K562 (cell line): ENCODE measurements at regions not wholly inside any gene's neighbourhood (a gene's known extent, or its start where the extent isn't known, plus 50 kb on each side); places are given as distances from the start of the nearest gene placed in this dataset.

Source experiments
- ATAC-seq: fragments of 200-7000 bp; cut with Tn5 transposase; 3 replicates; pipeline ENCODE4 v1.9.1; 2020; ENCODE audit warnings: moderate library complexity
- BruUV-seq: library from RNA; stranded (reverse); fragments of 400-500 nt; replicated peaks from 2 replicates; lab custom pipeline; 2021; lab: Mats Ljungman, UMichigan
- CTCF ChIA-PET: fragments of 300-600 bp; formaldehyde crosslinking; extraction: SDS; loops from one replicate; lab custom pipeline; 2021; ENCODE audit warnings: low intra/inter-chr PET ratio; lab: Yijun Ruan, JAX
- POLR2A ChIA-PET: fragments of 300-600, 350-650 bp; sonication (Branson Sonifier 250); formaldehyde crosslinking; extraction: SDS; loops from one replicate; lab custom pipeline; 2021; ENCODE audit warnings: antibody characterized with exemption, inconsistent platforms; lab: Yijun Ruan, JAX
- DNase-seq, 4 experiments: peaks; one replicate each; pipeline versions ENCODE4 v3.0.0 to v3.0.0-alpha.2; 2011 to 2018; ENCODE audit warnings: low spot score in 3 of 4, mixed read lengths in 3 of 4; ENCODE audit errors: extremely low read depth in 1 of 4
- FAIRE-seq: peaks from 2 replicates; lab custom pipeline; 2011; peaks lifted over from hg19 to GRCh38; lab: Jason Lieb, UNC
- H2AFZ ChIP-seq: 2 replicates; pipeline ENCODE4 v1.6.0; 2011; ENCODE audit warnings: low read depth, low read length, control low read depth, inconsistent platforms
- H3K27ac ChIP-seq: fragments of 200-600 bp; 3 replicates; pipeline ENCODE4 v1.8.0; 2011; ENCODE audit warnings: low read depth, mild to moderate bottlenecking, control low read depth, inconsistent platforms, low read length, moderate library complexity, mixed read lengths; ENCODE audit errors: extremely low read depth
- H3K27me3 ChIP-seq, 2 experiments: fragments of 300-600 bp in 1 of 2; 2 replicates in 1 of 2; 3 replicates in 1 of 2; pipeline versions ENCODE4 v1.6.0 to v1.8.0; 2011; ENCODE audit warnings: inconsistent platforms in 2 of 2, low read length in 2 of 2, mild to moderate bottlenecking in 1 of 2, mixed read lengths in 1 of 2, moderate library complexity in 1 of 2; ENCODE audit not compliant: control insufficient read depth in 2 of 2, insufficient read depth in 2 of 2
- H3K36me3 ChIP-seq: fragments of 300-600 bp; 3 replicates; pipeline ENCODE4 v1.8.0; 2011; ENCODE audit warnings: mild to moderate bottlenecking, low read length, inconsistent platforms; ENCODE audit not compliant: control insufficient read depth, insufficient read depth
- H3K4me1 ChIP-seq, 2 experiments: fragments of 200-600 bp in 1 of 2; replicated peaks in 1 of 2; 2 replicates in 1 of 2; 3 replicates in 1 of 2; pipeline versions ENCODE4 v1.5.1 to v1.8.0; 2011; ENCODE audit warnings: inconsistent platforms in 2 of 2, low read length in 2 of 2, mild to moderate bottlenecking in 1 of 2, mixed read lengths in 1 of 2, moderate library complexity in 1 of 2; ENCODE audit not compliant: control insufficient read depth in 2 of 2, insufficient read depth in 2 of 2
- H3K4me2 ChIP-seq: 2 replicates; pipeline ENCODE4 v1.6.1; 2011; ENCODE audit warnings: low read length, control low read depth, inconsistent platforms, mixed read lengths; ENCODE audit not compliant: insufficient read depth
- H3K4me3 ChIP-seq: fragments of 200-600 bp; sonication (generic), shearing (Covaris generic); 2 replicates; pipeline ENCODE4 v1.5.1; 2016; ENCODE audit warnings: control low read depth, inconsistent platforms
- H3K79me2 ChIP-seq: fragments of 200-600 bp; 3 replicates; pipeline ENCODE4 v1.8.0; 2011; ENCODE audit warnings: low read length, inconsistent platforms; ENCODE audit not compliant: control insufficient read depth, insufficient read depth
- H3K9ac ChIP-seq, 2 experiments: 2 replicates each; pipeline versions ENCODE4 v1.6.0 to v1.6.1; 2011; ENCODE audit warnings: low read depth in 2 of 2, low read length in 2 of 2, control low read depth in 1 of 2, inconsistent platforms in 1 of 2, mild to moderate bottlenecking in 1 of 2, mixed read lengths in 1 of 2; ENCODE audit not compliant: insufficient read depth in 1 of 2
- H3K9me1 ChIP-seq: one replicate; pipeline ENCODE4 v1.6.0; 2011; ENCODE audit warnings: inconsistent platforms, mild to moderate bottlenecking, low read length, moderate library complexity; ENCODE audit not compliant: control insufficient read depth, insufficient read depth
- H3K9me3 ChIP-seq: replicated peaks from 2 replicates; pipeline ENCODE4 v1.5.1; 2011; ENCODE audit warnings: low read depth, low read length, inconsistent platforms; ENCODE audit not compliant: control insufficient read depth, insufficient read depth
- H4K20me1 ChIP-seq: replicated peaks from 2 replicates; pipeline ENCODE4 v1.6.1; 2011; ENCODE audit warnings: low read length, inconsistent platforms, mixed read lengths; ENCODE audit not compliant: control insufficient read depth, insufficient read depth
- CSDE1 ChIP-seq, 2 experiments: fragments of 450-650 bp; IDR thresholded peaks; 2 replicates each; pipeline ENCODE4 v1.6.1; 2016; ENCODE audit warnings: mild to moderate bottlenecking in 1 of 2
- FOXM1 ChIP-seq, 2 experiments: fragments of 450-650 bp in 1 of 2; sonication (generic) in 1 of 2; formaldehyde crosslinking in 1 of 2; IDR thresholded peaks; 2 replicates each; pipeline versions ENCODE4 v1.6.1 to v1.9.0; 2017 to 2022; ENCODE audit warnings: low read depth in 2 of 2, mild to moderate bottlenecking in 2 of 2, missing genetic modification reagents in 1 of 2, moderate library complexity in 1 of 2
- KAT7 ChIP-seq: sonication (generic); formaldehyde crosslinking; IDR thresholded peaks from 2 replicates; pipeline ENCODE4 v1.8.0; 2022; ENCODE audit warnings: missing genetic modification reagents, mild to moderate bottlenecking, borderline replicate concordance
- NR3C1 ChIP-seq: sonication (generic); formaldehyde crosslinking; IDR thresholded peaks from 2 replicates; pipeline ENCODE4 v1.8.1; 2022; ENCODE audit warnings: missing genetic modification reagents
- NR4A1 ChIP-seq, 2 experiments: fragments of 250-450 bp in 1 of 2; fragments of 450-650 bp in 1 of 2; sonication (Bioruptor Pico) in 1 of 2; IDR thresholded peaks; 2 replicates each; pipeline versions ENCODE4 v1.4.0 to v1.6.1; 2016 to 2020; ENCODE audit warnings: mild to moderate bottlenecking in 2 of 2, missing compliant biosample characterization in 1 of 2, missing genetic modification characterization in 1 of 2, moderate library complexity in 1 of 2
- NRF1 ChIP-seq, 2 experiments: fragments of 450-650 bp; IDR thresholded peaks in 1 of 2; conservative IDR thresholded peaks in 1 of 2; 2 replicates each; pipeline ENCODE4 v1.6.1; 2014; ENCODE audit warnings: mild to moderate bottlenecking in 2 of 2
- PHF8 ChIP-seq: fragments of 200-600 bp; sonication (generic); IDR thresholded peaks from 2 replicates; pipeline ENCODE4 v1.6.1; 2012; ENCODE audit warnings: mixed run types, mild to moderate bottlenecking, inconsistent platforms, low read length, moderate library complexity, borderline replicate concordance
- RCOR1 ChIP-seq, 2 experiments: IDR thresholded peaks; 2 replicates each; pipeline ENCODE4 v1.6.1; 2012; ENCODE audit warnings: low read depth in 2 of 2, low read length in 2 of 2, borderline replicate concordance in 1 of 2, improper control_type of control experiment in 1 of 2
- TCF7 ChIP-seq: sonication (generic); IDR thresholded peaks from 2 replicates; pipeline ENCODE4 v1.6.1; 2016; ENCODE audit warnings: antibody characterized with exemption, borderline replicate concordance
- TCFL5 ChIP-seq: fragments of 250-450 bp; sonication (Bioruptor Pico); conservative IDR thresholded peaks from 2 replicates; pipeline ENCODE4 v1.6.1; 2021; ENCODE audit warnings: mild to moderate bottlenecking, moderate library complexity, matching md5 sums
- ZFP36 ChIP-seq: fragments of 150-350 bp; IDR thresholded peaks from 2 replicates; pipeline ENCODE4 v1.6.1; 2018; ENCODE audit warnings: low read length, low read depth; ENCODE audit not compliant: partially characterized antibody
- ZNF12 ChIP-seq: sonication (generic); formaldehyde crosslinking; IDR thresholded peaks from 2 replicates; pipeline ENCODE4 v1.4.0; 2020; ENCODE audit warnings: mild to moderate bottlenecking, missing genetic modification reagents
- WGBS: fragments of 100-300 bp; shearing (Covaris generic); methylation state at CpG from one replicate; pipeline ENCODE4 v1.1.6; 2016; ENCODE audit warnings: low coverage, mixed read lengths; ENCODE audit not compliant: insufficient coverage; ENCODE audit errors: missing lambda C conversion rate; 5-methylcytosine and 5-hydroxymethylcytosine counted together
- in situ Hi-C: fragments of 300-500 bp; cut with MboI; formaldehyde crosslinking; loops from 4 replicates; pipeline ENCODE4 v1.15.0; 2018; ENCODE audit warnings: inconsistent platforms, mixed read lengths
- intact Hi-C: fragments of 100-400 bp; cut with micrococcal nuclease; formaldehyde crosslinking; loops from 2 replicates; pipeline ENCODE4 v1.14.2; 2022
- TF ChIP-seq, protein P1 (sequence below): fragments of 150-350 bp; conservative IDR thresholded peaks from 2 replicates; pipeline ENCODE4 v1.6.1; 2014; ENCODE audit warnings: low read length
- TF ChIP-seq, protein P2 (sequence below): sonication (generic); formaldehyde crosslinking; IDR thresholded peaks from 2 replicates; pipeline ENCODE4 v1.9.0; 2022; ENCODE audit warnings: mild to moderate bottlenecking, missing genetic modification reagents
- TF ChIP-seq, protein P3 (sequence below): fragments of 250-450 bp; sonication (Bioruptor Pico); IDR thresholded peaks from 2 replicates; pipeline ENCODE4 v1.4.0; 2020

DNA sequence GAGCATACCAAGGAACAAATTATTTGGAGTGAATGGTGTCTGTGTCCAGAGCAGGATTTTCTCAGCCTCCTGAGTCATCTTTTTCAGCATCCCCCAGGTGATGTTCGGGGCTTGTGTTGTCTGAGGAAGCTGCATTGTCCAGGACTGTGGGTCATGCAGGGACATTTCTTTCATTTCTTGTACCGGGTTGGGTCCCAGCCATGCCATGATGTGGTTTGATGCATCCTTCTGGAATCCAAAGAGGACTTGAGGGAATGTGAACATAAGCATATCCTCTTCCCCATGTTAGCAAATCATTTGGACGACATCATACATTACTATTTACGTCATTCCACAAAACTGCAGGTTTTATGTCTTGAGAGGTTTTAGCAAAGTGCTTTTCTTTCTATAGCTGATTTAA is 797.8 kb downstream of the CCDC85A start:
- 0% methylated on average over 4 of the region's 4 CpGs for WGBS
- H2AFZ ChIP-seq = no peak overlapping the region
- H4K20me1 ChIP-seq = no peaks in the 10 kb centered on the region
- no peak for ATAC-seq
- H3K4me1 ChIP-seq = no peaks in the 10 kb centered on the region
- in situ Hi-C loops (no loop called here), intact Hi-C loops (no loop called here)
- ChIA-PET POLR2A (no interaction called here), CTCF (no interaction called here)
- H3K27ac ChIP-seq = no peak overlapping the region
- no peaks in the 10 kb centered on the region; the same call in 1 of the 2 replicates for H3K9me3 ChIP-seq
- no peaks in the 10 kb centered on the region for H3K9me1 ChIP-seq
- H3K79me2 ChIP-seq = no peaks in the 10 kb centered on the region
- no peak overlapping the region for H3K4me3 ChIP-seq
- H3K27me3 ChIP-seq = no peaks in the 10 kb centered on the region
- DNase-seq = no peak
- H3K36me3 ChIP-seq = no peaks in the 10 kb centered on the region
- H3K4me2 ChIP-seq = no peak overlapping the region
- H3K9ac ChIP-seq = no peak overlapping the region
- no TSS peak for BruUV-seq
- TF ChIP-seq, protein P1, sequence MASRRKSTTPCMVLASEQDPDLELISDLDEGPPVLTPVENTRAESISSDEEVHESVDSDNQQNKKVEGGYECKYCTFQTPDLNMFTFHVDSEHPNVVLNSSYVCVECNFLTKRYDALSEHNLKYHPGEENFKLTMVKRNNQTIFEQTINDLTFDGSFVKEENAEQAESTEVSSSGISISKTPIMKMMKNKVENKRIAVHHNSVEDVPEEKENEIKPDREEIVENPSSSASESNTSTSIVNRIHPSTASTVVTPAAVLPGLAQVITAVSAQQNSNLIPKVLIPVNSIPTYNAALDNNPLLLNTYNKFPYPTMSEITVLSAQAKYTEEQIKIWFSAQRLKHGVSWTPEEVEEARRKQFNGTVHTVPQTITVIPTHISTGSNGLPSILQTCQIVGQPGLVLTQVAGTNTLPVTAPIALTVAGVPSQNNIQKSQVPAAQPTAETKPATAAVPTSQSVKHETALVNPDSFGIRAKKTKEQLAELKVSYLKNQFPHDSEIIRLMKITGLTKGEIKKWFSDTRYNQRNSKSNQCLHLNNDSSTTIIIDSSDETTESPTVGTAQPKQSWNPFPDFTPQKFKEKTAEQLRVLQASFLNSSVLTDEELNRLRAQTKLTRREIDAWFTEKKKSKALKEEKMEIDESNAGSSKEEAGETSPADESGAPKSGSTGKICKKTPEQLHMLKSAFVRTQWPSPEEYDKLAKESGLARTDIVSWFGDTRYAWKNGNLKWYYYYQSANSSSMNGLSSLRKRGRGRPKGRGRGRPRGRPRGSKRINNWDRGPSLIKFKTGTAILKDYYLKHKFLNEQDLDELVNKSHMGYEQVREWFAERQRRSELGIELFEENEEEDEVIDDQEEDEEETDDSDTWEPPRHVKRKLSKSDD = no peak
- TF ChIP-seq ZFP36 = no peak
- TF ChIP-seq, protein P2, sequence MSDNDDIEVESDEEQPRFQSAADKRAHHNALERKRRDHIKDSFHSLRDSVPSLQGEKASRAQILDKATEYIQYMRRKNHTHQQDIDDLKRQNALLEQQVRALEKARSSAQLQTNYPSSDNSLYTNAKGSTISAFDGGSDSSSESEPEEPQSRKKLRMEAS = no peak
- no peak for TF ChIP-seq NR3C1 (CRISPR knock-in tag)
- no peak for TF ChIP-seq PHF8
- no peak for TF ChIP-seq FOXM1 (IDR thresholded peaks at IDR 0.05; ENCODE audit: low read depth)
- no peak for TF ChIP-seq FOXM1 (CRISPR knock-in tag; IDR thresholded peaks at IDR 0.05; ENCODE audit: low read depth)
- TF ChIP-seq TCFL5 = no peak
- no peak for TF ChIP-seq TCF7
- TF ChIP-seq NRF1 (conservative IDR thresholded peaks at IDR 0.05 in 1 of 2, IDR thresholded peaks at IDR 0.05 in 1 of 2) = no peak
- TF ChIP-seq ZNF12 (CRISPR knock-in tag) = no peak
- no peak for TF ChIP-seq NR4A1 (CRISPR knock-in tag; IDR thresholded peaks at IDR 0.05)
- no peak for TF ChIP-seq NR4A1 (tag; IDR thresholded peaks at IDR 0.05)
- TF ChIP-seq, protein P3, sequence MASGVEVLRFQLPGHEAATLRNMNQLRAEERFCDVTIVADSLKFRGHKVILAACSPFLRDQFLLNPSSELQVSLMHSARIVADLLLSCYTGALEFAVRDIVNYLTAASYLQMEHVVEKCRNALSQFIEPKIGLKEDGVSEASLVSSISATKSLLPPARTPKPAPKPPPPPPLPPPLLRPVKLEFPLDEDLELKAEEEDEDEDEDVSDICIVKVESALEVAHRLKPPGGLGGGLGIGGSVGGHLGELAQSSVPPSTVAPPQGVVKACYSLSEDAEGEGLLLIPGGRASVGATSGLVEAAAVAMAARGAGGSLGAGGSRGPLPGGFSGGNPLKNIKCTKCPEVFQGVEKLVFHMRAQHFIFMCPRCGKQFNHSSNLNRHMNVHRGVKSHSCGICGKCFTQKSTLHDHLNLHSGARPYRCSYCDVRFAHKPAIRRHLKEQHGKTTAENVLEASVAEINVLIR = no peak
- TF ChIP-seq RCOR1 (IDR thresholded peaks at IDR 0.05; ENCODE audit: borderline replicate concordance in 1 of 2, low read depth in 2 of 2, low read length in 2 of 2) = no peak
- TF ChIP-seq KAT7 (CRISPR knock-in tag) = no peak
- TF ChIP-seq CSDE1 (IDR thresholded peaks at IDR 0.05) = no peak
- no peak for FAIRE-seq
